RWPE2 (cell line): ENCODE measurements at regions not wholly inside any gene's neighbourhood (a gene's known extent, or its start where the extent isn't known, plus 50 kb on each side); places are given as distances from the start of the nearest gene placed in this dataset.
A peak's percentile ranks its signal among the peaks of the same experiment; 100 is the strongest.

Experiments used
- ATAC-seq: fragments of 200-7000 bp; cut with Tn5 transposase; 3 replicates; pipeline ENCODE4 v1.9.1; 2021; ENCODE audit warnings: low read depth
- DNase-seq: peaks from one replicate; pipeline ENCODE4 v3.0.0-alpha.2; 2020; ENCODE audit warnings: low spot score
- H3K27ac ChIP-seq: fragments of 450-650 bp; 2 replicates; pipeline ENCODE4 v1.5.1; 2017; ENCODE audit warnings: mild to moderate bottlenecking; ENCODE audit not compliant: poor library complexity, severe bottlenecking
- H3K27me3 ChIP-seq: fragments of 250-450 bp; sonication (Bioruptor Pico); 2 replicates; pipeline ENCODE4 v1.5.1; 2021; ENCODE audit warnings: mild to moderate bottlenecking, moderate library complexity; ENCODE audit not compliant: insufficient read depth, poor library complexity, severe bottlenecking
- H3K36me3 ChIP-seq: fragments of 250-450 bp; sonication (Bioruptor Pico); 2 replicates; pipeline ENCODE4 v1.5.1; 2020; ENCODE audit warnings: low read depth, mild to moderate bottlenecking, moderate library complexity
- H3K4me1 ChIP-seq: fragments of 250-450 bp; sonication (Bioruptor Pico); 2 replicates; pipeline ENCODE4 v1.5.1; 2021; ENCODE audit warnings: mild to moderate bottlenecking, moderate library complexity; ENCODE audit not compliant: insufficient read depth, poor library complexity, severe bottlenecking
- H3K4me3 ChIP-seq: fragments of 250-450 bp; sonication (Bioruptor Pico); 2 replicates; pipeline ENCODE4 v1.5.1; 2021; ENCODE audit warnings: mild to moderate bottlenecking, moderate library complexity; ENCODE audit not compliant: severe bottlenecking
- H3K9me3 ChIP-seq: fragments of 250-450 bp; sonication (Bioruptor Pico); 2 replicates; pipeline ENCODE4 v1.5.1; 2021; ENCODE audit warnings: mild to moderate bottlenecking, moderate library complexity; ENCODE audit not compliant: severe bottlenecking
- CTCF ChIP-seq: fragments of 450-650 bp; IDR thresholded peaks from one replicate; pipeline ENCODE4 v1.5.1; 2017; ENCODE audit warnings: mild to moderate bottlenecking, moderate library complexity; ENCODE audit not compliant: poor library complexity, severe bottlenecking

GRCh38 chr3:153290268-153291015 is 128.4 kb downstream of the RAP2B start:
- Histone ChIP-seq H3K27ac (no peak overlapping the region), H3K27me3 (no peaks in the 10 kb centered on the region), H3K9me3 (no peaks in the 10 kb centered on the region), H3K36me3 (no peaks in the 10 kb centered on the region), H3K4me3 (no peak overlapping the region), H3K4me1 (peaks cover 23% of the 10 kb centered on the region)
- TF ChIP-seq CTCF = peak; percentile 37
- no peak for DNase-seq
- ATAC-seq = no peak

GRCh38 chr3:153291059-153291685 is 129.1 kb downstream of the RAP2B start:
- no peaks in the 10 kb centered on the region for H3K9me3 ChIP-seq
- no peak overlapping the region for H3K27ac ChIP-seq
- DNase-seq = no peak
- peak; percentile 61 for TF ChIP-seq CTCF
- peaks cover 16% of the 10 kb centered on the region for H3K4me1 ChIP-seq
- ATAC-seq = 0 out of 3 replicates have a peak, but pooled peaks have one; percentile 48
- no peak overlapping the region for H3K4me3 ChIP-seq
- H3K36me3 ChIP-seq = no peaks in the 10 kb centered on the region
- H3K27me3 ChIP-seq = no peaks in the 10 kb centered on the region

- peak; percentile 86 for ATAC-seq
- H3K27ac ChIP-seq = peak overlapping the region; percentile 43
- no peaks in the 10 kb centered on the region for H3K36me3 ChIP-seq
- no peak for TF ChIP-seq CTCF
- no peak overlapping the region for H3K4me3 ChIP-seq
- H3K9me3 ChIP-seq = no peaks in the 10 kb centered on the region
- H3K4me1 ChIP-seq = peaks cover 4% of the 10 kb centered on the region
- no peak for DNase-seq
- no peaks in the 10 kb centered on the region for H3K27me3 ChIP-seq
Observed at GRCh38 chr3:153293265-153293664, 131.2 kb downstream of the RAP2B start.

- no peak for ATAC-seq
- no peaks in the 10 kb centered on the region for H3K27me3 ChIP-seq
Observed at GRCh38 chr3:153295901-153296300, 133.9 kb downstream of the RAP2B start.

More at GRCh38 chr3:153295901-153296300, 133.9 kb downstream of the RAP2B start:
- Histone ChIP-seq H3K36me3 (no peaks in the 10 kb centered on the region), H3K9me3 (no peaks in the 10 kb centered on the region), H3K4me1 (peaks cover 4% of the 10 kb centered on the region), H3K27ac (no peak overlapping the region), H3K4me3 (no peak overlapping the region)
- TF ChIP-seq CTCF = no peak
- no peak for DNase-seq
